GM12878 (cell line): ENCODE measurements at regions not wholly inside any gene's neighbourhood (a gene's known extent, or its start where the extent isn't known, plus 50 kb on each side); places are given as distances from the start of the nearest gene placed in this dataset.

ENCODE experiments used
- ATAC-seq: fragments of 200-7000 bp; cut with Tn5 transposase; 3 replicates; pipeline ENCODE4 v1.9.1; 2020; ENCODE audit warnings: mild to moderate bottlenecking, moderate library complexity
- BruUV-seq: library from RNA; stranded (reverse); fragments of 400-500 nt; replicated peaks from 2 replicates; lab custom pipeline; 2021; lab: Mats Ljungman, UMichigan
- CTCF ChIA-PET: fragments of 300-600 bp; sonication (Branson Sonifier 250); formaldehyde crosslinking; extraction: SDS; loops from one replicate; lab custom pipeline; 2021; ENCODE audit warnings: inconsistent platforms; lab: Yijun Ruan, JAX
- POLR2A ChIA-PET: fragments of 350-600 bp; formaldehyde crosslinking; extraction: SDS; loops from one replicate; lab custom pipeline; 2021; ENCODE audit warnings: inconsistent platforms; lab: Charles Lee
- RAD21 ChIA-PET: fragments of 300-600 bp; sonication (Branson Sonifier 250); formaldehyde crosslinking; loops from one replicate; lab custom pipeline; 2023; ENCODE audit warnings: antibody characterized with exemption; ENCODE audit not compliant: unreplicated experiment; lab: Charles Lee
- SMC1A ChIA-PET: fragments of 300-600 bp; sonication (Branson Sonifier 250); formaldehyde crosslinking; loops from one replicate; lab custom pipeline; 2023; ENCODE audit not compliant: unreplicated experiment, uncharacterized antibody; lab: Charles Lee
- DNase-seq: peaks from one replicate; pipeline ENCODE4 v3.0.0-alpha.2; 2011; ENCODE audit warnings: low read depth, low spot score
- FAIRE-seq: peaks from 3 replicates; lab custom pipeline; 2011; peaks lifted over from hg19 to GRCh38; lab: Jason Lieb, UNC
- H2AFZ ChIP-seq: 2 replicates; pipeline ENCODE4 v1.6.0; 2011; ENCODE audit warnings: low read depth, low read length, control low read depth; ENCODE audit not compliant: control insufficient read depth
- H3K27ac ChIP-seq: 2 replicates; pipeline ENCODE4 v1.5.1; 2011; ENCODE audit warnings: control low read depth; ENCODE audit not compliant: control insufficient read depth, insufficient read depth
- H3K27me3 ChIP-seq, 2 experiments: replicated peaks in 1 of 2; 2 replicates each; pipeline versions ENCODE4 v1.6.0 to v1.6.1; 2011; ENCODE audit warnings: low read length in 1 of 2; ENCODE audit not compliant: control insufficient read depth in 2 of 2, insufficient read depth in 2 of 2
- H3K36me3 ChIP-seq, 2 experiments: 2 replicates each; pipeline ENCODE4 v1.5.1; 2011; ENCODE audit warnings: low read length in 1 of 2; ENCODE audit not compliant: control insufficient read depth in 2 of 2, insufficient read depth in 2 of 2
- H3K4me1 ChIP-seq: 2 replicates; pipeline ENCODE4 v1.6.1; 2011; ENCODE audit warnings: mild to moderate bottlenecking, low read length, moderate library complexity, mixed read lengths; ENCODE audit not compliant: control insufficient read depth, insufficient read depth
- H3K4me2 ChIP-seq: 2 replicates; pipeline ENCODE4 v1.6.0; 2011; ENCODE audit warnings: control low read depth; ENCODE audit not compliant: control insufficient read depth, insufficient read depth
- H3K4me3 ChIP-seq: fragments of 200-600 bp; sonication (generic); 2 replicates; pipeline ENCODE4 v1.5.1; 2016
- H3K79me2 ChIP-seq: 2 replicates; pipeline ENCODE4 v1.6.0; 2011; ENCODE audit warnings: low read length; ENCODE audit not compliant: control insufficient read depth, insufficient read depth
- H3K9ac ChIP-seq: 2 replicates; pipeline ENCODE4 v1.8.0; 2011; ENCODE audit warnings: low read length, control low read depth, mixed read lengths; ENCODE audit not compliant: control insufficient read depth, insufficient read depth
- H3K9me3 ChIP-seq: replicated peaks from 3 replicates; pipeline ENCODE4 v1.5.1; 2011; ENCODE audit warnings: mild to moderate bottlenecking, low read length; ENCODE audit not compliant: control insufficient read depth, insufficient read depth
- H4K20me1 ChIP-seq: 2 replicates; pipeline ENCODE4 v1.6.0; 2011; ENCODE audit not compliant: control insufficient read depth, insufficient read depth
- CBFB ChIP-seq: IDR thresholded peaks from 2 replicates; pipeline ENCODE4 v1.6.1; 2016; ENCODE audit warnings: antibody characterized with exemption, low read depth
- JUND ChIP-seq: IDR thresholded peaks from 2 replicates; pipeline ENCODE4 v1.6.1; 2012; ENCODE audit warnings: low read depth, mild to moderate bottlenecking, low read length, improper control_type of control experiment, moderate library complexity
- MEF2B ChIP-seq: fragments of 450-650 bp; IDR thresholded peaks from 2 replicates; pipeline ENCODE4 v1.6.1; 2018; ENCODE audit warnings: mild to moderate bottlenecking, moderate library complexity; ENCODE audit not compliant: partially characterized antibody, poor library complexity, severe bottlenecking
- RFX5 ChIP-seq: IDR thresholded peaks from 2 replicates; pipeline ENCODE4 v1.6.1; 2011; ENCODE audit warnings: low read depth, low read length, improper control_type of control experiment
- WGBS: methylation state at CpG from one replicate; pipeline ENCODE4 v1.1.6; 2016; ENCODE audit warnings: low lambda C conversion rate; ENCODE audit not compliant: insufficient replicate concordance, insufficient coverage; ENCODE audit errors: missing lambda C conversion rate; 5-methylcytosine and 5-hydroxymethylcytosine counted together
- in situ Hi-C: fragments of 300-500 bp; cut with MboI; formaldehyde crosslinking; loops from 9 replicates; pipeline ENCODE4 v1.14.3; 2018; ENCODE audit warnings: mixed read lengths
- intact Hi-C: fragments of 100-400 bp; cut with micrococcal nuclease; formaldehyde crosslinking; loops from one replicate; pipeline ENCODE4 v1.14.2; 2022; ENCODE audit not compliant: unreplicated experiment
- TF ChIP-seq, protein P1 (sequence below): fragments of 450-650 bp; IDR thresholded peaks from 2 replicates; pipeline ENCODE4 v1.6.1; 2017; ENCODE audit warnings: mild to moderate bottlenecking, moderate library complexity
- TF ChIP-seq, protein P2 (sequence below): fragments of 450-650 bp; formaldehyde crosslinking; IDR thresholded peaks from 2 replicates; pipeline ENCODE4 v1.5.0; 2022; ENCODE audit warnings: mild to moderate bottlenecking, missing genetic modification characterization
- TF ChIP-seq, protein P3 (sequence below): IDR thresholded peaks from 2 replicates; pipeline ENCODE4 v1.6.1; 2012; ENCODE audit warnings: mild to moderate bottlenecking, low read depth, low read length

DNA sequence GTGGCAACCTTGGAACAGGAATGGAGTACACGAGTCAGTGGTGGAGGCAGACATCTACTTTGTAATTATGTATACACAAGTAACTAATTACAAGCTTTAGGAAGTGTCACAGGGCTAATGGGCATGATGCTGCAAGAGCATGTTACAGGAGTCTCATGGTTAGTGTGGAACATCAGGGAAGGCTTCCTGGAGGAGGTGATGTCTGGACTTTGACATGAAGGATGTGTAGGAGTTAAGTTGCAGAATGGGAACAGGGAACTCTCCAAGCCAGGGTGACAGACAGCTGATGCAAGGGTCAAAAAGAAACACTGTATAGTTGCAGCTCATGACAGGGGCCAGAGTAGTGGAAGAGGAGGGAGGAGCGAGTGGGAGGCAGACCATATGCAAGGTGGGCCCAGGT lies 483.8 kb upstream of the EEF2KMT start:
- no peak for DNase-seq

More for the DNA sequence above, 483.8 kb upstream of the EEF2KMT start:
- Histone ChIP-seq H2AFZ (no peak overlapping the region), H3K4me2 (no peak overlapping the region), H3K4me1 (no peaks in the 10 kb centered on the region), H3K4me3 (no peak overlapping the region), H4K20me1 (no peaks in the 10 kb centered on the region), H3K36me3 (no peaks in the 10 kb centered on the region; a peak in 1 of 4 replicates), H3K27ac (no peak overlapping the region), H3K27me3 (no peaks in the 10 kb centered on the region), H3K79me2 (no peaks in the 10 kb centered on the region), H3K9me3 (no peaks in the 10 kb centered on the region; the same call in 2 of the 3 replicates), H3K9ac (no peak overlapping the region)
- intact Hi-C loops (no loop called here), in situ Hi-C loops (no loop called here)
- no peak for TF ChIP-seq CBFB
- TF ChIP-seq, protein P1, sequence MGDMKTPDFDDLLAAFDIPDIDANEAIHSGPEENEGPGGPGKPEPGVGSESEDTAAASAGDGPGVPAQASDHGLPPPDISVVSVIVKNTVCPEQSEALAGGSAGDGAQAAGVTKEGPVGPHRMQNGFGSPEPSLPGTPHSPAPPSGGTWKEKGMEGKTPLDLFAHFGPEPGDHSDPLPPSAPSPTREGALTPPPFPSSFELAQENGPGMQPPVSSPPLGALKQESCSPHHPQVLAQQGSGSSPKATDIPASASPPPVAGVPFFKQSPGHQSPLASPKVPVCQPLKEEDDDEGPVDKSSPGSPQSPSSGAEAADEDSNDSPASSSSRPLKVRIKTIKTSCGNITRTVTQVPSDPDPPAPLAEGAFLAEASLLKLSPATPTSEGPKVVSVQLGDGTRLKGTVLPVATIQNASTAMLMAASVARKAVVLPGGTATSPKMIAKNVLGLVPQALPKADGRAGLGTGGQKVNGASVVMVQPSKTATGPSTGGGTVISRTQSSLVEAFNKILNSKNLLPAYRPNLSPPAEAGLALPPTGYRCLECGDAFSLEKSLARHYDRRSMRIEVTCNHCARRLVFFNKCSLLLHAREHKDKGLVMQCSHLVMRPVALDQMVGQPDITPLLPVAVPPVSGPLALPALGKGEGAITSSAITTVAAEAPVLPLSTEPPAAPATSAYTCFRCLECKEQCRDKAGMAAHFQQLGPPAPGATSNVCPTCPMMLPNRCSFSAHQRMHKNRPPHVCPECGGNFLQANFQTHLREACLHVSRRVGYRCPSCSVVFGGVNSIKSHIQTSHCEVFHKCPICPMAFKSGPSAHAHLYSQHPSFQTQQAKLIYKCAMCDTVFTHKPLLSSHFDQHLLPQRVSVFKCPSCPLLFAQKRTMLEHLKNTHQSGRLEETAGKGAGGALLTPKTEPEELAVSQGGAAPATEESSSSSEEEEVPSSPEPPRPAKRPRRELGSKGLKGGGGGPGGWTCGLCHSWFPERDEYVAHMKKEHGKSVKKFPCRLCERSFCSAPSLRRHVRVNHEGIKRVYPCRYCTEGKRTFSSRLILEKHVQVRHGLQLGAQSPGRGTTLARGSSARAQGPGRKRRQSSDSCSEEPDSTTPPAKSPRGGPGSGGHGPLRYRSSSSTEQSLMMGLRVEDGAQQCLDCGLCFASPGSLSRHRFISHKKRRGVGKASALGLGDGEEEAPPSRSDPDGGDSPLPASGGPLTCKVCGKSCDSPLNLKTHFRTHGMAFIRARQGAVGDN, result no peak
- TF ChIP-seq MEF2B, result no peak
- TF ChIP-seq RFX5, result no peak
- TF ChIP-seq, protein P2, sequence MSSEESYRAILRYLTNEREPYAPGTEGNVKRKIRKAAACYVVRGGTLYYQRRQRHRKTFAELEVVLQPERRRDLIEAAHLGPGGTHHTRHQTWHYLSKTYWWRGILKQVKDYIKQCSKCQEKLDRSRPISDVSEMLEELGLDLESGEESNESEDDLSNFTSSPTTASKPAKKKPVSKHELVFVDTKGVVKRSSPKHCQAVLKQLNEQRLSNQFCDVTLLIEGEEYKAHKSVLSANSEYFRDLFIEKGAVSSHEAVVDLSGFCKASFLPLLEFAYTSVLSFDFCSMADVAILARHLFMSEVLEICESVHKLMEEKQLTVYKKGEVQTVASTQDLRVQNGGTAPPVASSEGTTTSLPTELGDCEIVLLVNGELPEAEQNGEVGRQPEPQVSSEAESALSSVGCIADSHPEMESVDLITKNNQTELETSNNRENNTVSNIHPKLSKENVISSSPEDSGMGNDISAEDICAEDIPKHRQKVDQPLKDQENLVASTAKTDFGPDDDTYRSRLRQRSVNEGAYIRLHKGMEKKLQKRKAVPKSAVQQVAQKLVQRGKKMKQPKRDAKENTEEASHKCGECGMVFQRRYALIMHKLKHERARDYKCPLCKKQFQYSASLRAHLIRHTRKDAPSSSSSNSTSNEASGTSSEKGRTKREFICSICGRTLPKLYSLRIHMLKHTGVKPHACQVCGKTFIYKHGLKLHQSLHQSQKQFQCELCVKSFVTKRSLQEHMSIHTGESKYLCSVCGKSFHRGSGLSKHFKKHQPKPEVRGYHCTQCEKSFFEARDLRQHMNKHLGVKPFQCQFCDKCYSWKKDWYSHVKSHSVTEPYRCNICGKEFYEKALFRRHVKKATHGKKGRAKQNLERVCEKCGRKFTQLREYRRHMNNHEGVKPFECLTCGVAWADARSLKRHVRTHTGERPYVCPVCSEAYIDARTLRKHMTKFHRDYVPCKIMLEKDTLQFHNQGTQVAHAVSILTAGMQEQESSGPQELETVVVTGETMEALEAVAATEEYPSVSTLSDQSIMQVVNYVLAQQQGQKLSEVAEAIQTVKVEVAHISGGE (CRISPR knock-in tag), result no peak
- TF ChIP-seq, protein P3, sequence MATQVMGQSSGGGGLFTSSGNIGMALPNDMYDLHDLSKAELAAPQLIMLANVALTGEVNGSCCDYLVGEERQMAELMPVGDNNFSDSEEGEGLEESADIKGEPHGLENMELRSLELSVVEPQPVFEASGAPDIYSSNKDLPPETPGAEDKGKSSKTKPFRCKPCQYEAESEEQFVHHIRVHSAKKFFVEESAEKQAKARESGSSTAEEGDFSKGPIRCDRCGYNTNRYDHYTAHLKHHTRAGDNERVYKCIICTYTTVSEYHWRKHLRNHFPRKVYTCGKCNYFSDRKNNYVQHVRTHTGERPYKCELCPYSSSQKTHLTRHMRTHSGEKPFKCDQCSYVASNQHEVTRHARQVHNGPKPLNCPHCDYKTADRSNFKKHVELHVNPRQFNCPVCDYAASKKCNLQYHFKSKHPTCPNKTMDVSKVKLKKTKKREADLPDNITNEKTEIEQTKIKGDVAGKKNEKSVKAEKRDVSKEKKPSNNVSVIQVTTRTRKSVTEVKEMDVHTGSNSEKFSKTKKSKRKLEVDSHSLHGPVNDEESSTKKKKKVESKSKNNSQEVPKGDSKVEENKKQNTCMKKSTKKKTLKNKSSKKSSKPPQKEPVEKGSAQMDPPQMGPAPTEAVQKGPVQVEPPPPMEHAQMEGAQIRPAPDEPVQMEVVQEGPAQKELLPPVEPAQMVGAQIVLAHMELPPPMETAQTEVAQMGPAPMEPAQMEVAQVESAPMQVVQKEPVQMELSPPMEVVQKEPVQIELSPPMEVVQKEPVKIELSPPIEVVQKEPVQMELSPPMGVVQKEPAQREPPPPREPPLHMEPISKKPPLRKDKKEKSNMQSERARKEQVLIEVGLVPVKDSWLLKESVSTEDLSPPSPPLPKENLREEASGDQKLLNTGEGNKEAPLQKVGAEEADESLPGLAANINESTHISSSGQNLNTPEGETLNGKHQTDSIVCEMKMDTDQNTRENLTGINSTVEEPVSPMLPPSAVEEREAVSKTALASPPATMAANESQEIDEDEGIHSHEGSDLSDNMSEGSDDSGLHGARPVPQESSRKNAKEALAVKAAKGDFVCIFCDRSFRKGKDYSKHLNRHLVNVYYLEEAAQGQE, result no peak
- TF ChIP-seq JUND, result no peak
- CTCF ChIA-PET, result no interaction called here
- RAD21 ChIA-PET, result no interaction called here
- FAIRE-seq (no peak), ATAC-seq (no peak)
- SMC1A ChIA-PET, result no interaction called here
- POLR2A ChIA-PET, result no interaction called here
- WGBS, result 0% methylated on average over 2 of the region's 2 CpGs
- no TSS peak for BruUV-seq
